Breast epithelium (tissue), 4 donors: ENCODE measurements at regions not wholly inside any gene's neighbourhood (a gene's known extent, or its start where the extent isn't known, plus 50 kb on each side); places are given as distances from the start of the nearest gene placed in this dataset.

ENCODE experiments used
- DNase-seq, 2 donors: peaks; one replicate each; pipeline ENCODE4 v3.0.0-alpha.2; 2019; ENCODE audit warnings: low spot score in 2 of 2
- H3K27ac ChIP-seq, 2 donors: fragments of 200-600 bp; sonication (generic) in 1 of 2; one replicate each; pipeline ENCODE4 v1.5.1; 2016 to 2019; ENCODE audit warnings: mild to moderate bottlenecking in 1 of 2
- H3K27me3 ChIP-seq, 2 donors: fragments of 200-600 bp; sonication (generic) in 1 of 2; one replicate each; pipeline versions ENCODE4 v1.5.1 to v1.6.0; 2017 to 2019; ENCODE audit warnings: control low read depth in 1 of 2, mild to moderate bottlenecking in 1 of 2
- H3K36me3 ChIP-seq: fragments of 200-600 bp; one replicate; pipeline ENCODE4 v1.5.1; 2019
- H3K4me1 ChIP-seq, 2 donors: fragments of 200-600 bp; sonication (generic); one replicate each; pipeline ENCODE4 v1.5.1; 2016 to 2019; ENCODE audit warnings: control low read depth in 1 of 2
- H3K4me3 ChIP-seq, 3 donors: fragments of 200-600 bp; sonication (generic); 1 replicate in 2 of 3; 2 replicates in 1 of 3; pipeline ENCODE4 v1.5.1; 2016 to 2019; ENCODE audit warnings: mild to moderate bottlenecking in 3 of 3, moderate library complexity in 2 of 3
- H3K9me3 ChIP-seq, 2 donors: fragments of 200-600 bp; sonication (generic) in 1 of 2; one replicate each; pipeline ENCODE4 v1.5.1; 2016 to 2019; ENCODE audit warnings: control low read depth in 1 of 2
- POLR2A ChIP-seq: fragments of 450-650 bp; IDR thresholded peaks from one replicate; pipeline ENCODE4 v1.6.1; 2016; ENCODE audit warnings: antibody characterized with exemption, mild to moderate bottlenecking, moderate library complexity
- POLR2AphosphoS5 ChIP-seq, 3 donors: sonication (generic); formaldehyde crosslinking; IDR thresholded peaks; one replicate each; pipeline ENCODE4 v1.6.1; 2017; ENCODE audit warnings: antibody characterized with exemption in 3 of 3
- intact Hi-C: fragments of 100-400 bp; cut with DNase I; formaldehyde crosslinking; loops from one replicate; pipeline ENCODE4 v1.15.1; 2023; ENCODE audit warnings: low total_unique reads
- TF ChIP-seq, protein P1 (sequence below), 3 donors: fragments of 450-650 bp; IDR thresholded peaks; one replicate each; pipeline ENCODE4 v1.5.1; 2016 to 2017; ENCODE audit warnings: antibody characterized with exemption in 3 of 3, mild to moderate bottlenecking in 3 of 3, moderate library complexity in 3 of 3

DNA sequence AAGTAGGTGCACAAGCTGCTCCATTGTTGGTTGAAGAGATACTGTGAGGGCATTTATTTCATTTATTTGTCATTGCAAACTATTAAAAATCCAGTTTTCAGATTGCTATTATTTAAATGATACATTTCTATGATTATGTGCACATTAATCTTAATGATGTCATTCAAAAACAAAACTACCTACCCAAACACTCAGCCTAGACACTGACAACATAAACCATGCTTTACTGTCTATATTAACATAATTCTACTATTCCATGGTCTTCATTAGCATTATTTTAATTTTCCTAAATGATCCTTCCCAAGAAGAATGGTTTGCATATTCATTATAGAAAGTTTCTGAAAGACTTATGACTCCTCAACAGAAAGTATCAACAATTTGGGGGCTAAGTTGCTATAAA lies 813.0 kb upstream of the SLITRK5 start:
- no peak for TF ChIP-seq POLR2A
- TF ChIP-seq POLR2AphosphoS5 (IDR thresholded peaks at IDR 0.05) = no peak
- TF ChIP-seq, protein P1, sequence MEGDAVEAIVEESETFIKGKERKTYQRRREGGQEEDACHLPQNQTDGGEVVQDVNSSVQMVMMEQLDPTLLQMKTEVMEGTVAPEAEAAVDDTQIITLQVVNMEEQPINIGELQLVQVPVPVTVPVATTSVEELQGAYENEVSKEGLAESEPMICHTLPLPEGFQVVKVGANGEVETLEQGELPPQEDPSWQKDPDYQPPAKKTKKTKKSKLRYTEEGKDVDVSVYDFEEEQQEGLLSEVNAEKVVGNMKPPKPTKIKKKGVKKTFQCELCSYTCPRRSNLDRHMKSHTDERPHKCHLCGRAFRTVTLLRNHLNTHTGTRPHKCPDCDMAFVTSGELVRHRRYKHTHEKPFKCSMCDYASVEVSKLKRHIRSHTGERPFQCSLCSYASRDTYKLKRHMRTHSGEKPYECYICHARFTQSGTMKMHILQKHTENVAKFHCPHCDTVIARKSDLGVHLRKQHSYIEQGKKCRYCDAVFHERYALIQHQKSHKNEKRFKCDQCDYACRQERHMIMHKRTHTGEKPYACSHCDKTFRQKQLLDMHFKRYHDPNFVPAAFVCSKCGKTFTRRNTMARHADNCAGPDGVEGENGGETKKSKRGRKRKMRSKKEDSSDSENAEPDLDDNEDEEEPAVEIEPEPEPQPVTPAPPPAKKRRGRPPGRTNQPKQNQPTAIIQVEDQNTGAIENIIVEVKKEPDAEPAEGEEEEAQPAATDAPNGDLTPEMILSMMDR (IDR thresholded peaks at IDR 0.05) = no peak
- intact Hi-C loops = no loop called here
- H3K9me3 ChIP-seq = no peaks in the 10 kb centered on the region
- no peak overlapping the region for H3K27ac ChIP-seq
- H3K27me3 ChIP-seq = no peaks in the 10 kb centered on the region
- no peaks in the 10 kb centered on the region for H3K4me1 ChIP-seq
- DNase-seq = no peak
- no peak overlapping the region for H3K4me3 ChIP-seq
- H3K36me3 ChIP-seq = no peaks in the 10 kb centered on the region

GRCh38 chr13:86862137-86862536 lies 809.0 kb upstream of the SLITRK5 start:
- Histone ChIP-seq H3K9me3 (no peaks in the 10 kb centered on the region), H3K27ac (no peak overlapping the region), H3K4me3 (no peak overlapping the region), H3K27me3 (no peaks in the 10 kb centered on the region), H3K36me3 (no peaks in the 10 kb centered on the region), H3K4me1 (no peaks in the 10 kb centered on the region)
- no peak for TF ChIP-seq POLR2A
- TF ChIP-seq, protein P1 (IDR thresholded peaks at IDR 0.05) = no peak
- no peak for TF ChIP-seq POLR2AphosphoS5 (IDR thresholded peaks at IDR 0.05)
- intact Hi-C loops = no loop called here
- DNase-seq = no peak

- DNase-seq = no peak
- no peaks in the 10 kb centered on the region for H3K9me3 ChIP-seq
- H3K36me3 ChIP-seq = no peaks in the 10 kb centered on the region
- H3K4me3 ChIP-seq = no peak overlapping the region
- intact Hi-C loops = no loop called here
- H3K27me3 ChIP-seq = no peaks in the 10 kb centered on the region
- H3K27ac ChIP-seq = no peak overlapping the region
- H3K4me1 ChIP-seq = no peaks in the 10 kb centered on the region
- TF ChIP-seq, protein P1 (IDR thresholded peaks at IDR 0.05) = no peak
- TF ChIP-seq POLR2A (no peak), POLR2AphosphoS5 (IDR thresholded peaks at IDR 0.05) (no peak)
Observed at GRCh38 chr13:86864376-86864775, 806.8 kb upstream of the SLITRK5 start.

DNA sequence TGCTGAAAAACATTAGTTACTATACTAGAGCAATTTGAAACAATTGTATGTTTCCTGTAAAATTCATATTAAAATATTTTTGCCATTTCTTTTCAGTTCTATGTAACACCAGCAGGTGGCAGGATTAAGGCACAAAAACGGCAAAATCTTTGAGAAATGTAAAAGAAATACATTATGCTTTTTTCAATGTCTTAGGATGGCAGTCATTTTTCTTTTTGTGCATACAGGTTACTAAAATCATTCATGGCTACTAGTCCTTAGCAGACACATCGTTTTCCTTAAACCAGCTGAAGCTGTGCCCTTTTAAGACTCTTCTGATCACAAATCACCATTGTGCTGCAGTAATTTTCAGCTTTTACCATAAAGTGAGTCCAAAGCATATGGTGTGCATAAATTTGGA lies 800.7 kb upstream of the SLITRK5 start:
- Histone ChIP-seq H3K4me3 (no peak overlapping the region), H3K27me3 (no peaks in the 10 kb centered on the region), H3K9me3 (no peaks in the 10 kb centered on the region), H3K27ac (no peak overlapping the region), H3K36me3 (no peaks in the 10 kb centered on the region), H3K4me1 (no peaks in the 10 kb centered on the region)
- DNase-seq = no peak
- TF ChIP-seq POLR2A = no peak
- TF ChIP-seq, protein P1 (IDR thresholded peaks at IDR 0.05) = peak in 2 of 3 donors; percentile 21 to 39
- intact Hi-C loops = no loop called here

DNA sequence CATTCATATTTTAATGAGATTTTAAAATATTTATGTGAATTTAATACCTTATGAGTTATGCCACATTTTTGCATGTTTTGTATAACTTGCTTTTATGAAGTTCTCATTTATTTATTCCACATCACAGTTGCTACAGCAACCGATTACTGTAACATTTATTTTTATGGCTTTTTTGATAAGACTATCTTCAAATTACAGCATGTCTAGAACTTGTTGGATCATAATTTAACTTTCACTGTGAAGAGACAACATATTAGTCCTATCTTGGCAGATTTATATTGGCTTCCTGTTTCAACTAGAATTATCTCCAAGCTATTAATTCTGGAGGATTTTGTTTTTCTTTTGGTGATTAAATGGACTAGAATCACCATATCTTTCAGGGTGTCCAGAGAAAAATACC lies 793.7 kb upstream of the SLITRK5 start:
- intact Hi-C loops = no loop called here
- Histone ChIP-seq H3K4me3 (no peak overlapping the region), H3K27me3 (no peaks in the 10 kb centered on the region), H3K36me3 (no peaks in the 10 kb centered on the region), H3K27ac (no peak overlapping the region), H3K4me1 (no peaks in the 10 kb centered on the region), H3K9me3 (no peaks in the 10 kb centered on the region)
- TF ChIP-seq POLR2AphosphoS5 (IDR thresholded peaks at IDR 0.05) (no peak), POLR2A (no peak)
- TF ChIP-seq, protein P1 (IDR thresholded peaks at IDR 0.05) = no peak
- no peak for DNase-seq
